Bone marrow (tissue), 2 donors: ENCODE measurements at regions not wholly inside any gene's neighbourhood (a gene's known extent, or its start where the extent isn't known, plus 50 kb on each side); places are given as distances from the start of the nearest gene placed in this dataset.

Experiments used
- DNase-seq, 2 donors: peaks; one replicate each; lab custom pipeline; 2025; lab: John Stamatoyannopoulos, UW

DNA sequence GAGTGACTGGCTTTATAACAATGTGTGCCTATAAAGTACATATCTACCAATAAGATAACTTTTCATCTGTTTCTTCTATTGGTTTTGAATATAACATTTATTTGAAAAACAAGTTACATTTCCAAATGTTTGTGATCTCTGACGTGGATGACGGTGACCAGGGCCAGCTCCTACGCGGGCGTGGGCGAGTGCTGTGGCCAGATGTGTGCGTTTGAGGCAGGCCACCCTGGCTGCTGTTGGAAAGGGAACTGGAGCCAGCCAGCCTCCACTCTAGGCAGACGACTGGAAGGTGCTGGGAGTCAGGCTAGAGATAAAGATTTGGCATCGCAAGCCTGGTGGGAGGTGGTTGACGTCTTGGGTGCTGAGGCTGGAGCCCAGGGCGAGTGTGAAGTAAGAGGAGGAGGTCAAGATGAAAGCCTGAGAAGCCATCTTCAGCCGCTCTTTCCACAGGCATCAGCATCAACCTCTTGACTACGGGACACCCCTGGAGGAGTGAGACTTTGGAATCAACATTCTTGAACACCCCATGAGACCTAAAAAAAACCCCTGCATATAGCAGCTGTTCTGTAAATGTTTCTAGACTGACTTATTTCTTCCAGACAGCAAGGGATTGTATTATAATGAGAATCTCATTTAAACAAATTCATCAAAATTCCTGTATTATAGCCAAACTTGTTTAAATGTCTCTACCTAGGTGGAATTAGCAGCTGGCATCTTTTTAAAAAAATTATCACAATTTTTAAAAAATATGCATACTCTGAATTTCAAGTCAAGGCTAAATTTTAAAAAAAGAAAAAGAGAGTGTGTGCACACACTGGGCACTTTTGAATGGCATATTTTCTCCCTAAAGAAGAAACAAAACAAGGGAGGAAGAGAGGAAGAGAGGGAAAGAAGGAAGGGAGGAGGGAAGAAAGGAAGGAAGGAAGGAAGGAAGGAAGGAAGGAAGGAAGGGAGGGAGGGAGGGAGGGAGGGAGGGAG lies 112.5 kb upstream of the SLC44A3 start:
- DNase-seq: no peak

DNA sequence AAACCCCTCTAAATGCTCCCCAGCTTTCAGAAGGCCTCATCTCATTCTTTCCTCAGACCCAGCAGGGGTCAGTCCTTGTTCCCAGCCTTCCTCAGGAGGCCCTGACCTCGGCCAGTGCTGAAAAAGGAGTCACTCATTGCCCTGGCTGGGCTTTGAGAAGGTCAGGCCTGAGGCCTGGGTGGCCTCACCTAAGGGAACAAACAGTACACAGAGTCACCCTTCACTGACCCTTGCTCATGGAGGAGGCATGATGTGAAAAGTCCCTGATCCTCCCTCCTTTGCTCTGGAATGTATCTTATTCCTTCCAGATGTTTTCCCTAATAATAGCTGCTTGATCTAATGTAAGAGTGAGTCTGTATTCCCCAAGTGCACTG lies 117.7 kb upstream of the SLC44A3 start:
- no peak for DNase-seq

DNA sequence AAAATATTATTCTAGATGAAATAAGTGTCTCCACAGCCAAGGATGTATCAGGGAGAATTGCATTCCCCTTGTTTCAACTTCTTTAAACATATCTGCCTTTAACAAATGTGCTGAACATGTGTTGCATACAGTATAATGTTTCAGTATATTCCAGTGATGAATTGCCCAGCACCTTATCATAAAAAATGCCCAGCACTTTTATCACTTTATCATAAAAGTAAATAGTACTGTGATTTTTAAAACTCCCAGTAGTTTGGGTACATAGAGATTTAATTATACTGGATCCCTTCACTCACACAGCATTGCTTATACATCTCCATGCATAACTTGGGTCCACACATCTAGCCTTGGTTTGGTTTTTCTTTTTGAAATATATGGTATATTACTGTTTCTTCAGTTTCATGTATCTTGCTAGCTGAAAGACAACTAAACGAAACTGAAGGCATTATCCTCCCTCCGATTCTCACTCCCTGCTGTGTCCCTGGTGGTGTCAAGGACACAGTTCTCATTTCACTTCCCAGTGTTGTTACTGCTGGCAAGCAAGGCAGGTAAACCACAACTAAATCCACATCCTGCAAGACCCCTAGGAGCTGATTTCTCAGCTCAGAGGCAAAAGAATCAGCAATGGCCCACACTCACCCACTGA lies 118.2 kb upstream of the SLC44A3 start:
- DNase-seq: no peak

- no peak for DNase-seq
Observed at GRCh38 chr1:94698759-94699502, 121.2 kb upstream of the SLC44A3 start.

- no peak for DNase-seq
Observed at GRCh38 chr1:94698356-94698755, 121.8 kb upstream of the SLC44A3 start.

GRCh38 chr1:94697839-94698238 lies 122.3 kb upstream of the SLC44A3 start:
- DNase-seq: no peak

- no peak for DNase-seq
Observed at GRCh38 chr1:94694226-94694915, 125.8 kb upstream of the SLC44A3 start.

- DNase-seq: no peak
Observed at GRCh38 chr1:94693435-94693834, 126.7 kb upstream of the SLC44A3 start.

DNA sequence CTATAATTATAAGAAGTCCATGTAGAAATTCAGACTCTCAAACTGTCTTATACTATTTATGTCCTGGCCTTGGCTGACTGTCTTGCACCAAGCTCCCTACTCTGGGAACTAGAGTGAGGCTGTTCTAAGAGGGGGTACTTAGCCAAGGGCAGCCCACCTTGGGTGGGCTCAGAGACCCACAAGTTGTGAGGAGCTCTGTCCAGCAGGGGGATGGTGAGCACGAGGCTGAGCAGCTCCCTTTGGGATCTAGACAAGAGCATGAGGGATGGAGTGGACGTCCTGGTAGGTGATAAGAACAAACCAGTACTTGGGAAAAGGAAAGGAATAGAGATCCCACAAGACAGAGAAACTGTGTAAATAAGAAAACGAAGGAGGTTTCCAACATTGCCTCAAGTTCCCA lies 127.1 kb upstream of the SLC44A3 start:
- DNase-seq: no peak

DNA sequence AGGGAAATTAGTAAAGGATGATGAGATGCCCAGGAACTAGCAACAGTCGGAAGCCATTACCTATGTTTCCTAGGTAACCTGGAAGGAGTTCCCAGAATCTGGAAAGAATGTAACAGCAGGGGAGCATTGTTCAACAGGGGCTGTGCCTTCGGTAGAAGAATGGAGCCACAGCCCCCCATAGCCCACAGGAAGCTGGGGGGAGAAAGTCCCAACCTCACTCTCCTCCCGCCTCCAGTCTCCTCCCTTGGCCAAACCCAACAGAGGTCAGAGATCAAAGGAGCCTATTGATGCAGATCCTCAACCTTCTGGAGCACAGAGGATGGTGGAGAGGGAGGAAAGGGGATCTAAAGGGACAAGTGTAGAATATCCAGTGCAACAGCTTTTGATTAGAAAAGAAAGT lies 131.5 kb upstream of the SLC44A3 start:
- no peak for DNase-seq

DNA sequence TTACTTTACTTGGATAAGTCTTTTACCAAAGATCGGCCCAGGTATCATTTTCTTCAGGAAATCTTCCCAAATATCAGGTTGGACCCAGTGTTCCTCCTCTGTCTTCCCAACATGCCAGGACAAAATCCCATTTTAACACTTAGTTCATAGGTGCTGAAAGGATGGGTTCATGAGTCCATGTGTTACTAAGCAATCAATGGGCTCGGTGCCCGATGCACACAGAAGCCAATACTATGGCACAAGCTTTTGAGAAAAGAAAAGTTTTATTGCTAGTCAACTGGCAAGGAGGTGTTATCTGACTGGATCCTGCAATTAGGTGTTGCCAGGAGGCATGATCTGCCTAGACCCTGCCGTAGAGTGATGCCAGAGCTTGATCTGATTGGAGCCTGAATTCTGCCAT lies 133.3 kb upstream of the SLC44A3 start:
- no peak for DNase-seq

- no peak for DNase-seq
Observed at GRCh38 chr1:94684690-94685250, 135.4 kb upstream of the SLC44A3 start.

DNA sequence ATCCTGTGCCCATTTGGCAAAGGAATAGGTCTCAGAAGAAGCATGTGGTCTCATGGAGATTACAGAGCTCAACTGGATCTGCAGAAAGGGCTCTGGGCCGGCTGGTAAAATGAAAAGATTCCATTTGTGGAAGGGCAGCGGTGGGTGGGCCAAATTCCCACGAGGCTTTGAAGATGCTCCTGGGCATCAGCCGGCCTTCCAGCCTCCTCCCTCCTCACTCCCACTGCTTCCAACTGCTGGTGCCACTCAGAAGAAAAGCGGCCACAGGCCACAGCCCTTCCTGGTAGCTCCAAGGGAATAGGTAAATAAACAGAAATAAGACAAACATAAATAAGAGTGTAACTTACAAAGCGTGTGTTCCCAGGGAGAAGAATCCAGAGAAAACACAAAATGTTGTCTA lies 136.3 kb upstream of the SLC44A3 start:
- DNase-seq: no peak

DNA sequence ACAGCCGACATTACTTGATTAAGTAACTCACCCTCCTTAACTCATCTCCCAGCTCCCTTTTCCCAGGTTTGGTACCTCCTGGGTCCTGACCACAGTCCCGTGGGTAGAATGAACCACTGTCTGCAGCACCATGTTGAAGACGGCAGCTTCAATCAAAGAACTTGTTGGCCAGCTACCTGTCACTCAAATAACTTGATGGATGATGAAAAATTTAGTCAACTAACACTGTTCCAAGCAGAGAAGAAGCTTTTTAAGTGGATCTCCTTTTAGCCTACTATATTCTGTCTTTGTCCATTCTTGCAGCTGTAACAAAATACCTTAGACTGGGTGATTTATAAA lies 138.4 kb upstream of the F3 start:
- no peak for DNase-seq

DNA sequence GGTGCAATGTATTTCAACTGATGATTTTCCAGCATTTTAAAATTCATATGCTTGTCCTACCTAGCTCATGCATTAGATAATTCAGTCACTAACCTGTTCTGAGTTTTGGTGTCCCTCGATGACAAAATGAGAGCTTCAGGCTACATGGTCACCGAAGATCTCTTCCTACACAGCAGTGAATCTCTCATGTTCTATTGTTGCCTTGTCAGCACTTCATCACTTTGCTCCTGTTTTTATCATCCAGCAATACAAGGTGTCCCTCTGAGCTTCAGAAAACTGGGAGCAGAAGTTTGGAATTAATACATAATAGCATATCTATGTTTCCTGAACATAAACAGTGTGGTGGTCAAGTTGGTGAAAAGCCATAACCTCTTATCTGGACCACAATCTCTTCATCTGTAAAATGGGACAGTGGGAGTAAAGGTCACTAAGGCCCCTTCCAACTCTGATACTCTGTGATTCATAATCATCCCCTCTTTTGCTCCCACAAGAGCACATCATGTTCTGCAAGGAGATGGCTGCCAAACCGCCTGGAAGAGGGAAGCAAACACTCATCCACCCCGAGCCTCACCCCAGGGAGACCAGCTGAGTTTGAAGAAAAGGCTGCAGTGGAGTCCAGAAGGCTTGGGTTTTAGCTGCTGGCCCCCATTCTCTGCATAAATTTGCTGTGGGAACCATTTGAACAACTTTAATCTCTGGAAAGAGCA lies 137.9 kb upstream of the F3 start:
- no peak for DNase-seq

DNA sequence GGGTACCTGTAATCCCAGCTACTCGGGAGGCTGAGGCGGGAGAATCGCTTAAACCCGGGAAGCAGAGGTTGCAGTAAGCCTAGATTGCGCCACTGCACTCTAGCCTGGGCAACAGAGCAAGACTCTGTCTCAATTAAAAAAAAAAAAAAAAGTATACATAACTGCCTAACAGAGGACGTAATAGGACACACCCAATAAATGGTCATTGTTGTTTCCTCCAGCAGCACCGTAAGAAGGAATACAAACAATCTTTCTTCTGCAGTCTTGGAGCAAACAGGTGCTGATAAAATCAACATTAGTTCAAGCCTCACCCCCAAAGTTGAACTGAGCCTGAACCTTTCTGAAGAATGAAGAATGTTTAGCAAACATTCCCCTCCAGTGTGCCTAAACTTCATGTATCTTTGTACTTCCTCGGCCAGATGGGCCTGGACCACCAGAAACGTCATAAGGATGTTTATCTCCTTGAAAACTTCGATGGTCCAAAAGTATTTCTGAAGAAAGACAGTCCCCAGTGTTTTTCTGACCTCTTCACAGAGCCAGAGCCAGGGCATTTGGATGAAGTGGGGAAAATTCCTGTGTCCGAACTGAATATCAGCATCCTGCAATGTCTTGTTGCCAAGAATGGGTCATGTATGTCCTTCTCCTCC lies 136.8 kb upstream of the F3 start:
- DNase-seq: no peak

DNA sequence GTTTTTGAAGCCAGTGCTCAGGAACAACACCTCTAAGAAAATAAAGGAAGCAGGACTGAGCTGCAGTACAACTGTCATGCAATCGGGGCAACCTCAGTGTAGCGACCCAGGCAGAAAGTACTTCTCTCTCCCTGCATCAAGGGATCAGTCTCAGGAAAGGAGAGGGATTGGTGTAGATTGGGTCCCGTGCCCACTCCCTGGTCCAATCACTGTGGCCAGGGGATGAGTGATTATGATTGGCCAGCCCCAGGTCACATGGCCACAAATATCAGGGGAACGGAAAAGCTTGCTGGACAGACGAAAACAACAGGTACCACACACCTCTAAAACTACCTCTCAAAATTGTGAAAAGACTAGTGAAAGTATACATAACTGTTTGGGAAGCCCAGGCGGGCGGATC lies 136.2 kb upstream of the F3 start:
- DNase-seq: no peak

GRCh38 chr1:94677087-94677486 lies 135.5 kb upstream of the F3 start:
- DNase-seq: no peak

DNA sequence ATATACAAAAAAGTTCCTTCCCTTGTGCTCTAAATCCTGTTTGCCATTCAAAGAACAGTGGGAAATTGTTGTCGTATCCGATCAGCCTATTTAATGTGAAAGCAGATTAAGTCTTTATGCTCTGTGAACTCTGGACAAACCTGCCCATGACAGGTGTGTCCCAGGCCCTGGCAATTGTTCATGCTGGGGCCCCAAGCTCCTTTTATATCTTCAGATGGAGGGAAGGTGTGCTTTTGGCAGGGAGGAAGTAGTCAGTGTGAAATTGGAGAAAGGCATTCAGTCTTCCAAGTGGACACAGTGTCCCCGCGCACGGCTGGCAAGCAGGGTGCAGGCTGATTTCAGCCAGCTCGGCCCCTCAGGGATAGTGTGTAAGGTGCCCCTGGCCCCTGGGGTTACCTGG lies 135.1 kb upstream of the F3 start:
- no peak for DNase-seq

- DNase-seq: no peak
Observed at GRCh38 chr1:94675373-94675772, 133.8 kb upstream of the F3 start.

DNA sequence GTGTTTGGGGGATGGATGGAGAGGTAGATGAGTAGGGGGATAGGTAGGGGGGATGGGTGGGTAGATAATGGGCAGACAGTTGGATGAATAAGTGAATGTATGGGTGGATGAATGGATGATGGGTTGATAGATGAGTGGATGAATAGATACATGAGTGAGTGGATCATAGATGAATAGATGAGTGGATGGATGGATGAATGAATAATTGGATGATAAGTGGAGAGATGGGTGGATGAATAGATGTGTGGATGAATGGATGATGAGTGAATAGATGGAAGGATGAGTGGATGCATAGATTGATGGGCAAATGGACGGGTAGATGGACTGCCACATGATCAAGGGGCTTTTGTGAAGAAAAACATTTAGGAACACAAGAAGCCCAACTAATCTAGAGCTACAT lies 133.3 kb upstream of the F3 start:
- DNase-seq: no peak
